ENCODE measurements at regions not wholly inside any gene's neighbourhood (a gene's known extent, or its start where the extent isn't known, plus 50 kb on each side); places are given as distances from the start of the nearest gene placed in this dataset.
"Not testable (repeated sequence)": the region's sequence is repeated elsewhere in the genome, so short reads cannot be mapped to it uniquely, and the experiment has no call there.

GRCh38 chr15:66968806-66969596, 96.4 kb upstream of the SMAD3 start:
- DNase-seq, result no peak

DNA sequence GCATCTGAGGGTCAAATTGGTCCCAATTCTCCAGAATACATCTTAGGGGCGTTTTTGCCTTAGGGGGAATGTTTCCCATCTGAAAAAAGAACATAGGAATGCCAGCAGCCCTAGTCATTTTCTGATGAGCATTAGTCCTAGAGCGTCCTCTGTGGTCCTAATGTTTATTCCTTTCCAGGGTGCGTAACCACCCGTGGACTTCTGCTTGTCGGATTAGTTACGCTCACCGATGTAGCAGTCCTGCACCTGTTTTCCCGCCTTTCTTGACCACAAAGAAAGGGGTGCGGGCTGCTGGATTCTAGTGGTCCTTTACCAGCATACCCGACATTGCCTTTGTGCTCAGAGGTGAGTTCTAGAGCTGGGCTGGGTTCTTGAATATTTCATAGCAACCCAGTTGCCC, 91.3 kb upstream of the SMAD3 start:
- DNase-seq, result not testable (repeated sequence)

DNA sequence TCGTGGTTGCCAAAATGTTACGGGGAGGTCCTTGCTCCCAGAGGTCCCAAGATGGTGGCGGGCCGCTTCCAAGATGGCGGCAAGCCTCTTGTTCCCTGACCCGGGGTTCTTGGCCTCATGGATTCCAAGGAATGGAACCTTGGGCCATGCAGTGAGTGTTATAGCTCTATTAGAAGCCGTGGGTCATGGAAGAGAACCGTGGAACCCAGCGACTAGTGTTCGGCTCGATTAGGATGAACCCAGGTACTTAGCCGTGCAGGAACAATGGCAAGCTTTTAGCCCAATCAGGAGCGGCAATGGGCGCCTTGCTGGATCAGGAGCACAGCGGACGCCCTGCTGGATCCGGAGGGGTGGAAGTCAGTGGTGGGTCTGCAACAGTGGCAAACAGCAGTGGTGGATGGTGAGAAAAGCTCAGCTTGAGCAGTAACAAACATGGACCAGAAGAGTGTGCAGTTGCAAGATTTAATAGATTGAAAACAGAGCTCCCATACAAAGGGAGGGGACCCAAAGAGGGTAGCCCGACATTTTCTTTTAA, 89.2 kb upstream of the SMAD3 start:
- not testable (repeated sequence) for DNase-seq

DNA sequence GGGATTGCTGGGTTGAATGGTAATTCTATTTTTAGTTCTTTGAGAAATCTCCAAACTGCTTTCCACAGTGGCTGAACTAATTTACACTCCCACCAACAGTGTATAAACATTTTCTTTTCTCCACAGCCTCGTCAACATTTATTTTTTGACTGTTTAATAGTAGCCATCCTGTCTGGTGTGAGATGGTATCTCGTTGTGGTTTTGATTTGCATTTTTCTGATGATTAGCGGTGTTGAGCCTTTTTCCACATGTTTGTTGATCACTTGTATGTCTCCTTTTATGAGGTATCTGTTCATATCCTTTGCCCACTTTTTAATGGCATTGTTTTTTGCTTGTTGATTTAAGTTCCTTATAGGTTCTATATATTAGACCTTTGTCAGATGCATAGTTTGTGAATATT, 85.1 kb upstream of the SMAD3 start:
- DNase-seq, result not testable (repeated sequence)

DNA sequence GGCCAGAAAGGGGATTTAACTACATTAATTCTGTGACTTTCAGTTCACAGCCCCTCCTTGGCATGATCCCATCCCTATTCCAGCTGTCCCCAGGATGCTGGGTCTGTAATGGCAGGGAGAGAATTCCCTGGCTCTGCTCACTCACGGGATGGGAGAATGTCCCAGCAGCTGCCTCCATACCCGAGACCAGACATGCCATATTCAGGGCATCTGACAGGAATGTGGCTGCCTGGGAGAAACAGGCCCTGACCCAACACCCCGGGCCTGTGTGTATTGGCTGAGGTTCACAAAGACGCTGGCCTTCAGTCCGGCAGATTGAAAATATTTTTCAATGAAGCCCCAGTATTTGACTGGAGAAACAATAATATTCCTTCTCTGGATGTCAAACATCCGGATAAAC, 83.6 kb upstream of the SMAD3 start:
- no peak for DNase-seq

DNA sequence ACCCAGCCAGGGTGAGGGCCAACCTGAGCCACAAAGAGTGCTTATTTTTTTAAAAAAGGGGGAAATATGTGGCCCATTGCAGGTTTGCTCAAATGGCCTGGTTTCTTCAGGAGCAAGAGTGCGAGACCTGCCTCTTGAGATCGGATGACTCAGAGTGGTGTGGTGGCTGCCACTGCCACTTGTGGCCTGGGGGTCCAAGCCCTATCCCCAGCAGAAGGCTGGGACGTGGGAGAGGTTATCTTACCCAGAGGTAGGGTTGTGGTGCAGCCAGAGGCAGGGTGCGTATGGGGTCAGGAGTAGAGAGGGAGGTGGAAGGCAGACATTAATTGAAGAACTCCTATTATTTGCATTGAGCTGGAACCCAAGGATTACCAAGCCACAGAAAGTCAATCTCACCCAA, 83.2 kb upstream of the SMAD3 start:
- no peak for DNase-seq

GRCh38 chr15:66982816-66983215, 82.6 kb upstream of the SMAD3 start:
- no peak for DNase-seq

- no peak for DNase-seq
Measured at GRCh38 chr15:66985653-66986052, 79.7 kb upstream of the SMAD3 start.

- DNase-seq, result no peak
Measured at GRCh38 chr15:66986951-66987350, 78.5 kb upstream of the SMAD3 start.

DNA sequence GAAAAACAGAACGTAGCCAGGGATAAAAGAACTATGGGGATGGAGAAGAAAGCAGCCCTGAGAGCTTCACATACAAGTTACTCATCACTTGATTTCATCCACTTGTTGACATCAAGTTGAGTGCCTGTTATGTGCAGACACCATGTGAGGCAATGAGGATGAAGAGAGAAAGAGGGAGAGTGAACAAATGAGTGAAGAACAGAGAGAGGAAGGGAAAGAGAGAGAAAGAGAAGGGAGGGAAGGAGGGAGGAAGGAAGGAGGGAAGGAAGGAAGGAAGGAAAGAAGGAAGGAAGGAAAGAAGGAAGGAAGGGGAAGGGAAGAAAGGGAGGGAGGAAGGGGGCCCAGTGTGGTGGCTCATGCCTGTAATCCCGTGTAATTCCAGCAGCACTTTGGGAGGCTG, 72.3 kb upstream of the SMAD3 start:
- DNase-seq, result no peak

DNA sequence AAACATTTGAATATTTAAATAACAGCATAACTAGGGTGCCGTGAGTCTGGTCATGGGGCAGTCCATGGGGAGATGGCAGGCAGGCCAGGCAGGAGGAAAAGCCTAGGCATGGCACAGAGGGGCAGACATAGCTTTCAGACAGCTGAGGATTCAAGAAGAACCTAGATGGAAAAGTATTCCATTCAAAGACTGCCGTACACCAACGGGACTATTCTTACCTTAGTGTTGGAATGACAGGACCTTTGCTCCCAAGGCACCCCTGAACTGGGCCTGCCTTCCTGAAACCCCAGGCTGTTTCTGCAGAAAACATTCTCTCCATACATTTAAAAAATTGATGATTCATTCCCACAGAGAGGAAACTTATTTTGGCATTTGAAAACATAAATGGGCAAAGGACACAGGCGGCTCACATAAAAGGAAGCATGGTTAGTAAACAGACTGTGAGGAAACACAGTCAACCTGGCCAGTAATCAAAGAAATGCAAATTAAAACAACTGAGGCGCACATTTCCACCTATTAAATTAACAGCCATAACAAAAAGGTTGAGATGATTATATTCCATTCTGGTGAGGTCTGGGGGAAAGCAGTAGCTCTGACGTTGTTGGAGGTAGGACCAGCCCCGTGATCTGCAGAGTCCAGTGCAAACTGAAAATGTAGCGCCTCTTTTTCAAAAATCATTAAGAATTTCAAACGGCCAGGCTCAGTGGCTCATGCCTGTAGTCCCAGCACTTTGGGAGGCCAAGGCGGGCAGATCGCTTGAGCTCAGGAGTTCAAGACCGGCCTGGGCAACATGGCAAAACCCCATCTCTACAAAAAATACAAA, 71.3 kb upstream of the SMAD3 start:
- no peak for DNase-seq

GRCh38 chr15:66994927-66995656, 70.3 kb upstream of the SMAD3 start:
- no peak for DNase-seq

DNA sequence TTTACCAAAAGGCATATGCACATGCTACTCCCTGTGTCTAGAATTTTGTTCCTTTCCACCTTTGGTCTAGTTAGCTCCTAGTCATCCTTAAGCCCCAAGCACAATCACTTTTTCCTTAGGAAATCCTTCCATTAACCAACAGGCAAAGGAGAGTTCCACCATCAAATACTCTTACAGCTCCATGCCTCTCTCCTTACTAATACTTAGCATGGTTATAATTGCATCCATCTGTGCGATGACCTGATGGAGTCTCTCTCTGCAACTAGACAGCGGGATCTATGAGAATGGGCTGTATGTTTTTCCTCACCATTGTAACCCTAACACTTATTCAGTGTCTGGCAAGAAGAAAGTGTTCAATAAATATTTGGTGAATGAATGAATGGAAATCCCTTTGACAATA, 69.3 kb upstream of the SMAD3 start:
- no peak for DNase-seq

DNA sequence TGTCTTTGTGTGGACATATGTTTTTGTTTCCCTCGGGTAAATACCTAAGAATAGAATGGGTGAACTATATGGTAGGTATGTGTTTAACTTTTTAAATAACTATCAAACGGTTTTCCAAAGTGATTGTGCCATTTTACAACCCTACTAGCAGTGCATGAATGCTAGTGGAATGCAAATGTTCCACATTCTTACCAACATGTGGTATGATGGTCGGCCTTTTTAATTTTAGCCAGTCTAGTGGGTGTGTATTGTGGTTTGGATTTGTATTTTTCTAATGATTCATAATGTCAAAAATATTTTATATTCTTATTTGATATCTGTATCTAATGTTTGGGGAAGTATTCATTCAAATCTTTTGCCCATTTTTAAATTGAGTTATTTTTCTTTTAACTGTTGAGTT, 68.2 kb upstream of the SMAD3 start:
- DNase-seq, result no peak

DNA sequence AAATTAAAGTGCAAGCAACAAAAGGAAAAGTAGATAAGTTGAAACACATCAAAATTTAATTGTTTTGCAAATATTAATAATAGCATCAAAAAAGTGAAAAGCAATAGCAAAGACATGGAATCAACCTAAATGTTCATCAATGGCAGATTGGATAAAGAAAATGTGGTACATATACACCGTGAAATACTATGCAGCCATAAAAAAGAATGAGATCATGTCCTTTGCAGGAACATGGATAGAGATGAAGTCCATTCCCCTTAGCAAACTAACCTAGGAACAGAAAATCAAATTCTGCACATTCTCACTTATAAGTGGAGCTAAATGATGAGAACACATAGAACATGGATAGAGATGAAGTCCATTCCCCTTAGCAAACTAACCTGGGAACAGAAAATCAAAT, 67.2 kb upstream of the SMAD3 start:
- DNase-seq, result not testable (repeated sequence)

- no peak for DNase-seq
Measured at GRCh38 chr15:66999046-66999968, 66.1 kb upstream of the SMAD3 start.

DNA sequence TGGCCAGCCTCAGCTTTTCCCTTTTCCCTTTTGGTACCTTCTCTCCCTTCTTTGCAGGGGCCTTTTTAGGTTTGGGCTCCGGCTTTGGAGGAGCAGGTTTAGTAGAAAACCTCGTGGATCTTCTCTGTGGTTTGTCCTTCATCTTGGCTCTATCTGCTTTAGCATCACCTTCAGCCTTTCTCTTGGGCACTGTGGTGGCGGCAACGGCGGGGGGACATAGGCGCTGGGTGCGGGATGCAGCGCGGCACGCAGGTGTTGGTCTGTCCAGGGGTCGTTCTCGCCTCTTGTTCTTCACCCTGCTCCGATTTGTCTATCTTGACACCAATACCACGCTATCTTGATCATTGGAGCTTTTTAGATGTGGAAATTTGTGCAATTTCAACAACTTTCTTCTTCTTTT, 64.5 kb upstream of the SMAD3 start:
- DNase-seq, result no peak

GRCh38 chr15:67002368-67002767, 63.0 kb upstream of the SMAD3 start:
- no peak for DNase-seq

GRCh38 chr15:67003586-67003985, 61.8 kb upstream of the SMAD3 start:
- DNase-seq, result no peak

- DNase-seq, result no peak
Measured at GRCh38 chr15:67004142-67004541, 61.3 kb upstream of the SMAD3 start.

- DNase-seq, result no peak
Measured at GRCh38 chr15:67005294-67005996, 60.0 kb upstream of the SMAD3 start.

Data from activated T-cell treated with anti-CD3 and anti-CD28 coated beads for 4 hours (primary cell).